Inflammatory macrophage treated with lipopolysaccharide for 1 hour (primary cell): ENCODE measurements at regions not wholly inside any gene's neighbourhood (a gene's known extent, or its start where the extent isn't known, plus 50 kb on each side); places are given as distances from the start of the nearest gene placed in this dataset.

Experiments used
- DNase-seq, 2 donors: peaks; one replicate each; pipeline ENCODE4 v3.0.0-alpha.2; 2020 to 2022

DNA sequence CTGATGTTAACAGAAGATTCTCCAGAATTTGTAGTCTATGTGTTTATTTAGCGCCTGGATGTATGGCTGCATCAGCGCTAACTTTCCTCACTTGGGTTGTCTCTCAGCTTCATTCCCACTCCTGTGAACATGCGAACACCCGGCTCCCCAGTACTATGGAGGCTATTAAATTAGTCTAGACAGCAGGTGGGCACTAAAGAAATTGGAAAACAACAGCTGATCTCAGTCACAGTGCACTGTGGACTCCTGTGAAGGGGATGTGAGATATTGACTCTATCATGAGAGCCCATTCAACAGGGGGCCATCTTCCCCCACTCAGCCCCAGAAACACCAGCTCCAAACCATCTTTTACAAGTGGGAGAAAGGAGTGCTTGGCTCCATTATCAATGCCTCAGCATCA, 471.0 kb downstream of the KDM4C start:
- no peak for DNase-seq

DNA sequence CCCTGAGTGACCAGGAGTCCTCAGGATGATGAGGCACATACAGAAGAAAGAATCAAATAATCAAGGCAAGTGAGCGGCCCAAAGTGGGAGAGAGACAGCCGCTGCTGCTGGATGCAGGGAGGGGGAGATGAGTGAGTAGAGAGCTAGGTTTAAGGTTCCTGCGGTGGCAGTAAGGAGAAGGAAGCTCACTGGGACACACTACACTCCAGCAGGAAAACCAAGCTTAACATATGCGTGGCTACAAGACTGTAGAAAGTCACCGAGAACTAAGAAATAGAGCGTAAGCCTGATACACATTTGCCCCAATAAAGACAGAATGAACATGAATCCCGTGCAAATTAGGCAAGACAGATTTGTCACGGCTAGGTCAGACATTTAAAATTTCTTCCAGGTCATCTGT, 470.2 kb downstream of the KDM4C start:
- no peak for DNase-seq

DNA sequence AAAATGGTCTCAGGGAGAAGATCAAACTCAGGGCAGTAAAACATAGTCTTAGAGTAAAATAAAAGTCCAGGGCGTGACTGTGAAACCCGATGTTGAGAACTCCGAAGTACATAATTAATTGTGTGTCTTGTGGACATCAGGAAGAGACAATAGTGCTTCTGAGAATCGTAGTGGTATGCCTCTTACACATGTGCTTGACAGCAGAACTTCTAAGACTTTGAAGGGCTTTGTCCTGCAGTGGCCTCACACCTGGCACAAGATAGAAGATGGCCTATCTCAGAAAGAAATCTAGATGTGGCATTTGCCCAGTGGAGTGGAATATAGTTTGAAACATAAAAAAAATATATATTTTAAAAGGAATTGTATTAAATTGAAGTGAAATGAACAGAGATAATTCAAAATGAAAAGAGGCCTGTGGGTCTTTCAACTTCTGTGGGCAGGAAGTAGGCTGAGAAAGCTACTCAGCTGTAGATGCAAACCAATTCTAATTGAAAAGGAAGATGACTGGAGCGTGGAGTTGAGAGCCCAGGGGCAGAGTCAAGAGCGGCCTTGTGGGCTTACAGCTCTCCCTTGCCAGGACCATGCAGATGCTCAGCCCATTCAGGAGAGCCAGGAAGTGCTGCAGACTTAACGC, 468.4 kb downstream of the KDM4C start:
- DNase-seq, result no peak
